Mesendoderm (in vitro differentiated cells): ENCODE measurements at regions not wholly inside any gene's neighbourhood (a gene's known extent, or its start where the extent isn't known, plus 50 kb on each side); places are given as distances from the start of the nearest gene placed in this dataset.

Experiments
- DNase-seq: peaks from one replicate; pipeline ENCODE4 v3.0.0; 2013
- H2AK5ac ChIP-seq: 2 replicates; pipeline ENCODE4 v1.6.1; 2013; ENCODE audit warnings: low read length, inconsistent platforms
- H2BK120ac ChIP-seq: 2 replicates; pipeline ENCODE4 v1.6.1; 2013; ENCODE audit warnings: low read depth, mild to moderate bottlenecking, low read length, moderate library complexity, mixed read lengths
- H2BK15ac ChIP-seq: replicated peaks from 2 replicates; pipeline ENCODE4 v1.6.1; 2013; ENCODE audit warnings: low read depth, mild to moderate bottlenecking, moderate library complexity
- H2BK5ac ChIP-seq: 2 replicates; pipeline ENCODE4 v1.6.1; 2013; ENCODE audit warnings: low read length, inconsistent platforms
- H3K18ac ChIP-seq: 2 replicates; pipeline ENCODE4 v1.6.1; 2013; ENCODE audit warnings: mild to moderate bottlenecking, low read length, mixed read lengths
- H3K23ac ChIP-seq: one replicate; pipeline ENCODE4 v1.6.1; 2013; ENCODE audit warnings: low read length
- H3K27ac ChIP-seq: 2 replicates; pipeline ENCODE4 v1.5.1; 2013; ENCODE audit warnings: low read depth, mild to moderate bottlenecking, inconsistent platforms, low read length, moderate library complexity
- H3K27me3 ChIP-seq: 2 replicates; pipeline ENCODE4 v1.6.1; 2013; ENCODE audit warnings: low read length, control low read depth, mild to moderate bottlenecking, inconsistent platforms; ENCODE audit not compliant: insufficient read depth, poor library complexity
- H3K36me3 ChIP-seq: 2 replicates; pipeline ENCODE4 v1.6.1; 2013; ENCODE audit warnings: low read length, inconsistent platforms; ENCODE audit not compliant: control insufficient read depth, insufficient read depth
- H3K4ac ChIP-seq: one replicate; pipeline ENCODE4 v1.6.1; 2013; ENCODE audit warnings: low read depth, mild to moderate bottlenecking, low read length, moderate library complexity
- H3K4me1 ChIP-seq: 2 replicates; pipeline ENCODE4 v1.6.1; 2013; ENCODE audit warnings: low read depth, low read length, inconsistent platforms; ENCODE audit not compliant: control insufficient read depth
- H3K4me2 ChIP-seq: 2 replicates; pipeline ENCODE4 v1.6.1; 2013; ENCODE audit warnings: low read length
- H3K4me3 ChIP-seq: 2 replicates; pipeline ENCODE4 v1.5.1; 2013; ENCODE audit warnings: mild to moderate bottlenecking, low read length
- H3K56ac ChIP-seq: one replicate; pipeline ENCODE4 v1.6.1; 2013; ENCODE audit warnings: low read length
- H3K79me1 ChIP-seq: 2 replicates; pipeline ENCODE4 v1.6.1; 2013; ENCODE audit warnings: low read length, inconsistent platforms
- H3K79me2 ChIP-seq: 2 replicates; pipeline ENCODE4 v1.6.1; 2013; ENCODE audit warnings: mild to moderate bottlenecking, low read length; ENCODE audit not compliant: control insufficient read depth, insufficient read depth
- H3K9ac ChIP-seq: 2 replicates; pipeline ENCODE4 v1.6.1; 2013; ENCODE audit warnings: low read length, inconsistent platforms
- H4K5ac ChIP-seq: one replicate; pipeline ENCODE4 v1.6.1; 2013; ENCODE audit warnings: low read length
- H4K8ac ChIP-seq: one replicate; pipeline ENCODE4 v1.6.1; 2013; ENCODE audit warnings: low read depth, mild to moderate bottlenecking, control low read depth, low read length, moderate library complexity
- WGBS: extraction: QIAGEN DNeasy Blood & Tissue Kit; methylation state at CpG from one replicate; pipeline ENCODE4 v1.1.7; 2013; ENCODE audit warnings: low lambda C conversion rate, missing lambda C conversion rate; ENCODE audit not compliant: insufficient coverage; ENCODE audit errors: extremely low coverage; 5-methylcytosine and 5-hydroxymethylcytosine counted together

DNA sequence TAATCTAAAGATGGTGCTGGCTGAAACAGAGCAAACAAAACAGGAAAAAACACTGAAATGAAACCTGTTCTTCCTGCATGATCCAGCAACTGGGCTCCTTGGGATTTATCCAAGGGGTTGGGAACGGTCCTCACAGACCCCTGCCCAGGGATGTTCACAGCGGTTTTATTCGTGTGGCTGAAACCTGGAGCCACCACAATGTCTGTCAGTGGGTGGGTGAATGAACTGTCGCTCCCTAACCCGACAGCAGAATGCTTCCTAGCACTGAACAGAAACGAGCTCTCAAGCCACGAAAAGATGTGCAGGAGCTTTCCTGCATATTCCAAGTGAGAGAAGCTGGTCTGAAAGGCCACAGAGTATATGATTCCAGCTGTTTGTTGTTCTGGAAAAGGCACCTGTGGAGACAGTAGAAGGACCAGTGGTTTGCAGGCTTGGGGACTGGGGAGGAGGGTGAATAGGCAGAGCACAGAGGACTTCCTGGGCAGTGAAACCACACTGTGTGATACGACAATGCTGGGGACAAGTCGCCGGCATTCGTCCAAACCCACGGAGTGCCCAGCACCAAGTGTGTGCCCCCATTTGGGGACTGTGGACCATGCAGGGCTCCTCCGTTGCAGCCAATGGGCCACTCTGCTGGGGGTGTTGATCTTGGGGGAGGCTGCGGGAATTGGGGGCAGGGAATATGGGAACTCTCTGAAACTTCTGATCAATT lies 73.9 kb downstream of the TEX29 start:
- Histone ChIP-seq H2BK15ac (no peak overlapping the region), H3K79me1 (no peaks in the 10 kb centered on the region), H3K18ac (no peak overlapping the region), H3K36me3 (no peaks in the 10 kb centered on the region), H3K27ac (no peak overlapping the region), H3K27me3 (no peaks in the 10 kb centered on the region), H3K23ac (no peak overlapping the region), H3K56ac (no peak overlapping the region), H3K4me2 (no peak overlapping the region), H4K5ac (no peak overlapping the region), H3K79me2 (no peaks in the 10 kb centered on the region), H3K9ac (no peak overlapping the region), H4K8ac (no peak overlapping the region), H3K4me1 (no peaks in the 10 kb centered on the region), H2BK5ac (no peak overlapping the region), H2AK5ac (no peak overlapping the region), H3K4me3 (no peak overlapping the region), H2BK120ac (no peak overlapping the region), H3K4ac (no peak overlapping the region)
- no CpG with 5 or more reads among the region's 14 CpGs for WGBS
- DNase-seq = no peak

GRCh38 chr13:111395511-111396393 lies 75.3 kb downstream of the TEX29 start:
- Histone ChIP-seq H3K79me1 (no peaks in the 10 kb centered on the region), H3K4me2 (no peak overlapping the region), H3K27ac (no peak overlapping the region), H3K4ac (no peak overlapping the region), H3K4me1 (no peaks in the 10 kb centered on the region), H3K23ac (no peak overlapping the region), H3K9ac (no peak overlapping the region), H3K18ac (no peak overlapping the region), H4K5ac (no peak overlapping the region), H3K36me3 (no peaks in the 10 kb centered on the region), H3K56ac (no peak overlapping the region), H2AK5ac (no peak overlapping the region), H4K8ac (no peak overlapping the region), H2BK15ac (no peak overlapping the region), H3K27me3 (no peaks in the 10 kb centered on the region), H3K79me2 (no peaks in the 10 kb centered on the region), H2BK5ac (no peak overlapping the region), H3K4me3 (no peak overlapping the region), H2BK120ac (no peak overlapping the region)
- no CpG with 5 or more reads among the region's 9 CpGs for WGBS
- DNase-seq = no peak

DNA sequence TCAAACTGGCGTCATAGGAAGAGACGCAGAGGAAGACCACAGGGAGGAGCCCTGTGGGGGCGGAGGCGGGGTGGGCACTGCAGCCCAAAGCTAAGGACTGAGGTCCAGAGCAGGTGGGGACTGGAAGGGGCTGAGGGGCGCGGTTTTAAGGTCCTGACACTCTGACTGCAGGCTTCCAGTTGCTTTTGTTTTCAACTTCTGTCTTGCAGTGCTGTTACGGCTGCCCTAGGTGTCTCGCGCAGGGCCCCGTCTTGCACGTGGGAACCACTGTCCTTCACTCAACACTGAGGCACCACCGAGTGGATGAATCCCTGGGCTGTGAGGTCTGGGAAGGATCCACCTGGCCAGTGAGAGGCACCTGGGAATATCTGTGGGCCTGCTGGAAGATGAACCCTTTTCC lies 76.0 kb downstream of the TEX29 start:
- Histone ChIP-seq H3K23ac (no peak overlapping the region), H2BK120ac (no peak overlapping the region), H3K79me1 (no peaks in the 10 kb centered on the region), H3K27ac (no peak overlapping the region), H3K79me2 (no peaks in the 10 kb centered on the region), H3K4me3 (no peak overlapping the region), H3K18ac (no peak overlapping the region), H3K4me1 (no peaks in the 10 kb centered on the region), H2AK5ac (no peak overlapping the region), H3K36me3 (no peaks in the 10 kb centered on the region), H4K5ac (no peak overlapping the region), H3K4ac (no peak overlapping the region), H3K27me3 (no peaks in the 10 kb centered on the region), H4K8ac (no peak overlapping the region), H2BK5ac (no peak overlapping the region), H2BK15ac (no peak overlapping the region), H3K9ac (no peak overlapping the region), H3K56ac (no peak overlapping the region), H3K4me2 (no peak overlapping the region)
- no peak for DNase-seq
- no CpG with 5 or more reads among the region's 12 CpGs for WGBS

DNA sequence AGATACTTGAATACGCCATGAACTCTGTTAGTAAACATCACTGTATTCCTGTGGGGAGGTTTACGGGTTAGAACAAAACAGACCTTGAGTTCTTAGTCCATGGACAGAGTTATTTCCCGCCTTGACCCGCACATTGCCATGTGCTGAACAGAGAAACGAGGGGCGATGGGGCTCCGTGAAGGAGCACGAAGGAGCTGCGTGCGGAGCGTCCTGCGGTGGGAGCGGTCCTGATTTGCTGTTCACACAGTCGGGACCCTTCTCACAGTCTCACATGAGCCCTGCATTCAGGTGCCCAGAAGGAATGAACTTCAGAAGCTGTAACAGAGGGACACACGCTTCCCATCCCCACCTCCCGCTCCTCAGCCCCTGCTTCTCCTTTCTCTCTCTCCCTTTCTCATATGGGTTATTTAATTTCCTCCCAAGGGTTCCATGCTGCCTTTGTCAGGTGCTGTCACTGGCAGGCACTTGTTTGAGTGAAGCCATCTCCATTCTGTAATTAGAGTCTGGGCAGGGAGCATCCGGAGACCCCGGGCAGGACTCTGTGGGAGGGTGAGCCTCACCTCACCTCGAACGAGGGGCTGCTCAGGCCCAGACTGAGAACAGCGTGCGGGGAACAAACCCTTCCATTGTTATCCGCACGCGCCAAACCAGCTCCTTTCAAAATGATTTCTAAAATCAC lies 76.9 kb downstream of the TEX29 start:
- H4K8ac ChIP-seq = no peak overlapping the region
- no peak overlapping the region for H2BK5ac ChIP-seq
- H3K56ac ChIP-seq = no peak overlapping the region
- no peak overlapping the region for H3K9ac ChIP-seq
- H3K4me2 ChIP-seq = no peak overlapping the region
- no peaks in the 10 kb centered on the region for H3K79me2 ChIP-seq
- H3K23ac ChIP-seq = no peak overlapping the region
- H3K27ac ChIP-seq = no peak overlapping the region
- H3K27me3 ChIP-seq = no peaks in the 10 kb centered on the region
- no peaks in the 10 kb centered on the region for H3K4me1 ChIP-seq
- WGBS = no CpG with 5 or more reads among the region's 25 CpGs
- no peak overlapping the region for H2BK15ac ChIP-seq
- no peak overlapping the region for H3K4ac ChIP-seq
- H3K79me1 ChIP-seq = no peaks in the 10 kb centered on the region
- H2AK5ac ChIP-seq = no peak overlapping the region
- no peak for DNase-seq
- no peak overlapping the region for H3K4me3 ChIP-seq
- no peak overlapping the region for H3K18ac ChIP-seq
- no peaks in the 10 kb centered on the region for H3K36me3 ChIP-seq
- H4K5ac ChIP-seq = no peak overlapping the region
- no peak overlapping the region for H2BK120ac ChIP-seq

DNA sequence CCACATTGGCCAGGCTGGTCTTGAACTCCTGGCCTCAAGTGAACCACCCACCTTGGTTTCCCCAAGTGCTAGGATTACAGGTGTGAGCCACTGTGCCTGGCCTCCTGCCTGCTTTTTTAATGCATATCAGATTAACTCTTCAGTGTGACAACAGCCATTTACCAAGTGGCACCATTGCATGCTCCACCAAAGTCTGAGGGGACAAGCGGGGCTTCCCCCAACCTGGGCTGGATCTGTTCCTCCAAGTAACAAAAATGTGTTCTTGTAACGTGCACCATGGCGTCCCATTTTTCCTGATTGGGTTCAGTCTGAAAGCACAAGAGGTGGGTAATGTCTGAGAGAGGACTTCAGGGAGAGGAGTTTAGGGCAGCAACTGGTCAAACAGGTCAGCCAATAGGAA lies 77.8 kb downstream of the TEX29 start:
- no peak overlapping the region for H3K4me3 ChIP-seq
- no peak overlapping the region for H2BK5ac ChIP-seq
- H3K18ac ChIP-seq = no peak overlapping the region
- H3K4me1 ChIP-seq = no peaks in the 10 kb centered on the region
- H3K9ac ChIP-seq = no peak overlapping the region
- no peaks in the 10 kb centered on the region for H3K36me3 ChIP-seq
- no peaks in the 10 kb centered on the region for H3K79me1 ChIP-seq
- H3K56ac ChIP-seq = no peak overlapping the region
- no peak overlapping the region for H3K4me2 ChIP-seq
- H3K27me3 ChIP-seq = no peaks in the 10 kb centered on the region
- H3K4ac ChIP-seq = no peak overlapping the region
- no peaks in the 10 kb centered on the region for H3K79me2 ChIP-seq
- H2AK5ac ChIP-seq = no peak overlapping the region
- no peak overlapping the region for H4K8ac ChIP-seq
- H2BK15ac ChIP-seq = no peak overlapping the region
- WGBS = no CpG with 5 or more reads among the region's 3 CpGs
- H3K27ac ChIP-seq = no peak overlapping the region
- H3K23ac ChIP-seq = no peak overlapping the region
- no peak overlapping the region for H2BK120ac ChIP-seq
- H4K5ac ChIP-seq = no peak overlapping the region
- no peak for DNase-seq
